Vagina (tissue), 2 donors: ENCODE measurements at regions not wholly inside any gene's neighbourhood (a gene's known extent, or its start where the extent isn't known, plus 50 kb on each side); places are given as distances from the start of the nearest gene placed in this dataset.

Experiments
- DNase-seq, 2 donors: peaks; one replicate each; pipeline ENCODE4 v3.0.0-alpha.2; 2017; ENCODE audit errors: extremely low spot score in 2 of 2
- H3K27ac ChIP-seq: fragments of 200-600 bp; sonication (generic); one replicate; pipeline ENCODE4 v1.5.1; 2019
- H3K27me3 ChIP-seq: fragments of 200-600 bp; sonication (generic); one replicate; pipeline ENCODE4 v1.5.1; 2019
- H3K36me3 ChIP-seq, 2 donors: fragments of 200-600 bp; sonication (generic); one replicate each; pipeline ENCODE4 v1.5.1; 2017 to 2019
- H3K4me1 ChIP-seq: fragments of 200-600 bp; sonication (generic); one replicate; pipeline ENCODE4 v1.5.1; 2019
- H3K4me3 ChIP-seq, 2 donors: fragments of 200-600 bp; sonication (generic); 1 replicate in 1 of 2; 2 replicates in 1 of 2; pipeline ENCODE4 v1.5.1; 2016 to 2019
- H3K9me3 ChIP-seq: fragments of 200-600 bp; sonication (generic); one replicate; pipeline ENCODE4 v1.5.1; 2019
- CTCF ChIP-seq, 3 experiments: fragments of 450-650 bp in 2 of 3; fragments of 200-600 bp in 1 of 3; sonication (generic) in 1 of 3; IDR thresholded peaks; one replicate each; pipeline ENCODE4 v1.5.1; 2017 to 2019; ENCODE audit warnings: antibody characterized with exemption in 3 of 3, mild to moderate bottlenecking in 2 of 3, moderate library complexity in 2 of 3
- POLR2A ChIP-seq, 2 donors: fragments of 450-650 bp; IDR thresholded peaks; one replicate each; pipeline ENCODE4 v1.6.1; 2017; ENCODE audit warnings: antibody characterized with exemption in 2 of 2, mild to moderate bottlenecking in 2 of 2, moderate library complexity in 2 of 2
- POLR2AphosphoS5 ChIP-seq, 2 donors: sonication (generic); formaldehyde crosslinking; IDR thresholded peaks; one replicate each; pipeline ENCODE4 v1.9.0; 2017; ENCODE audit warnings: antibody characterized with exemption in 2 of 2, mild to moderate bottlenecking in 2 of 2, low read depth in 1 of 2; ENCODE audit not compliant: insufficient read depth in 1 of 2
- intact Hi-C: fragments of 100-400 bp; cut with DNase I; formaldehyde crosslinking; loops from one replicate; pipeline ENCODE4 v1.15.1; 2023

- intact Hi-C loops: no loop called here
- Histone ChIP-seq H3K4me1 (no peaks in the 10 kb centered on the region), H3K9me3 (no peaks in the 10 kb centered on the region), H3K4me3 (no peak overlapping the region), H3K27me3 (no peaks in the 10 kb centered on the region), H3K27ac (no peak overlapping the region), H3K36me3 (no peaks in the 10 kb centered on the region)
- no peak for TF ChIP-seq POLR2A (IDR thresholded peaks at IDR 0.05)
- TF ChIP-seq CTCF (IDR thresholded peaks at IDR 0.05): no peak
- no peak for TF ChIP-seq POLR2AphosphoS5 (IDR thresholded peaks at IDR 0.05; ENCODE audit: insufficient read depth in 1 of 2, low read depth in 1 of 2)
- peak in 1 of 2 donors; percentile 34 for DNase-seq
These were observed 466.7 kb upstream of the MYT1L start for GRCh38 chr2:2797797-2798196.

DNA sequence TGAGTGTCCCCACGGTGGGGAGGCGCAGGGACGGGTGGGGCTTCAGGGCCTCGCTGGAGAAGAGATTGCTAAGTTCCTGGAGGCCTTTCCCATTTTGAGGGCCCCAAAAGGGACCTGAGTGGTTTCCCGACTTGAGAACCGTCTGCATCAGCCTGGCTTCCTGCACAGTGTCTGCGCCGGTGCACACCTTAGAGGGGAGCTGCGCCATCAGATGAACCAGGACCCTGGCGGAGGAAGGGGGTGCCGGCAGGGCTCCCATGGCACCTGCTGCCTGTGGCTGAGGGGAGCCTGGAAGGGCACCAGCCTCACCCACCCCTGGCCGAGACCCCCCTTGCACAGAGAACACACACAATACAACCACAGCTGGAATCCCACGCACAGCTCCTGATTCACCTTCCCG is 465.1 kb upstream of the MYT1L start:
- TF ChIP-seq POLR2A (IDR thresholded peaks at IDR 0.05): no peak
- TF ChIP-seq POLR2AphosphoS5 (IDR thresholded peaks at IDR 0.05; ENCODE audit: insufficient read depth in 1 of 2, low read depth in 1 of 2): no peak
- no peak for TF ChIP-seq CTCF (IDR thresholded peaks at IDR 0.05)
- Histone ChIP-seq H3K4me3 (no peak overlapping the region), H3K27me3 (no peaks in the 10 kb centered on the region), H3K9me3 (no peaks in the 10 kb centered on the region), H3K27ac (no peak overlapping the region), H3K4me1 (no peaks in the 10 kb centered on the region), H3K36me3 (no peaks in the 10 kb centered on the region)
- peak in 1 of 2 donors; percentile 72 for DNase-seq
- intact Hi-C loops: no loop called here

DNA sequence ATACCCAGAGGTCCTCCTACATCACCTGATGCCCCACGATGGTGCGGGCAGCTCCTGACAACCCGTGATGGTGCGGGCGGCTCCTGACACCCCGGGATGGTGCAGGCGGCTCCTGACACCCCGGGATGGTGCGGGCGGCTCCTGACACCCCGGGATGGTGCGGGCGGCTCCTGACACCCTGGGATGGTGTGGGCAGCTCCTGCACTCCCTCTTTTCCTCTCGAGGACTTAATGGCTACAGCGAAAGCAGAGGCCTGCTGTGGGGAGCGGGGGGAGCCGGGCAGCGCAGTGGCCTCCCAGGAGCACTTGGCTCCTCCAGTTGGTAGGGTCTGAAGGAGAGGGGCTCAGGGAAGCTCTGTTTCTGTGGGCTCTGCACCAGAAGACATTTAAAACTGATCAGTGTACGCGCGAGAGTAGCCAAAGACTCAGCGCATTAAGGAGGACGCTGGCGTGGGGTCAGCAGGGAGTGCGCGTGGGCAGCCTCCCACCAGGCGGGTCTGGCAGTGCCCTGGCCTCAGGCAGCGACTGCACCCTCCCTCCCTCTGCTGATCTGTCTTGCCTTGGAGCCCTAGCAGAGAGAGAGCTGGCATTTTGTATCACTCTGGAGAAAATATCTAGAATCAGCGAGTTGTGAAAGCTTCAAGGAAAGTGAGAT is 464.5 kb upstream of the MYT1L start:
- Histone ChIP-seq H3K4me1 (no peaks in the 10 kb centered on the region), H3K36me3 (no peaks in the 10 kb centered on the region), H3K9me3 (no peaks in the 10 kb centered on the region), H3K27me3 (no peaks in the 10 kb centered on the region), H3K4me3 (no peak overlapping the region), H3K27ac (no peak overlapping the region)
- intact Hi-C loops: no loop called here
- DNase-seq: no peak
- TF ChIP-seq CTCF (IDR thresholded peaks at IDR 0.05) (no peak), POLR2AphosphoS5 (IDR thresholded peaks at IDR 0.05; ENCODE audit: insufficient read depth in 1 of 2, low read depth in 1 of 2) (no peak), POLR2A (IDR thresholded peaks at IDR 0.05) (no peak)

- Histone ChIP-seq H3K27me3 (no peaks in the 10 kb centered on the region), H3K4me3 (no peak overlapping the region), H3K36me3 (no peaks in the 10 kb centered on the region), H3K27ac (no peak overlapping the region), H3K9me3 (no peaks in the 10 kb centered on the region), H3K4me1 (no peaks in the 10 kb centered on the region)
- DNase-seq: no peak
- TF ChIP-seq POLR2A (IDR thresholded peaks at IDR 0.05) (no peak), POLR2AphosphoS5 (IDR thresholded peaks at IDR 0.05; ENCODE audit: insufficient read depth in 1 of 2, low read depth in 1 of 2) (no peak), CTCF (IDR thresholded peaks at IDR 0.05) (no peak)
- intact Hi-C loops: no loop called here
These were observed 463.0 kb upstream of the MYT1L start for GRCh38 chr2:2793925-2794560.

DNA sequence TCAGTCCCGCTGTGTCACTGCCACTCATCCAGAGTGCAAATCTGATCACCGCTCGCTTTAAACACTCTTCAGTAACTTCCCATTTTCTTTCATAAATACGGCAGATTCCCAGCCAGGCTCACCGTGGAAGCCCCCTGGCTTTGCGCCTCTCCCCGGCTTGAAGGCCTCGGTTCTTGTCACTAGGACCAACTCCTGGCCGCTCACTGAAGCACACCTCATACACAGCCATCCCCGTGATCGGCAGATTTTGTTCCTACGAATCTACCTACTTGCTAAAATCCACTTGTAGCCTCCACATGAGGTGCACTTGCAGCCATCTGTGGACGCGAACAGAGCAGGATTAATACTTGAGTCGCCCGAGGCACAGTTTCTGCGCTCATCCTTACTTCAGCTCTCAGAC is 462.4 kb upstream of the MYT1L start:
- no peak for DNase-seq
- no peaks in the 10 kb centered on the region for H3K4me1 ChIP-seq
- intact Hi-C loops: no loop called here
- H3K27me3 ChIP-seq: no peaks in the 10 kb centered on the region
- no peak for TF ChIP-seq POLR2AphosphoS5 (IDR thresholded peaks at IDR 0.05; ENCODE audit: insufficient read depth in 1 of 2, low read depth in 1 of 2)
- no peak for TF ChIP-seq CTCF (IDR thresholded peaks at IDR 0.05)
- no peak for TF ChIP-seq POLR2A (IDR thresholded peaks at IDR 0.05)
- no peaks in the 10 kb centered on the region for H3K9me3 ChIP-seq
- H3K4me3 ChIP-seq: no peak overlapping the region
- no peaks in the 10 kb centered on the region for H3K36me3 ChIP-seq
- no peak overlapping the region for H3K27ac ChIP-seq
